DND-41 (cell line): ENCODE measurements at regions not wholly inside any gene's neighbourhood (a gene's known extent, or its start where the extent isn't known, plus 50 kb on each side); places are given as distances from the start of the nearest gene placed in this dataset.

Source experiments
- ATAC-seq: fragments of 200-7000 bp; cut with Tn5 transposase; 3 replicates; pipeline ENCODE4 v1.9.1; 2021; ENCODE audit warnings: low read depth; ENCODE audit not compliant: insufficient read depth
- DNase-seq: peaks from one replicate; pipeline ENCODE4 v3.0.0-alpha.2; 2020
- H2AFZ ChIP-seq: 2 replicates; pipeline ENCODE4 v1.6.0; 2012; ENCODE audit warnings: low read depth, low read length
- H3K27ac ChIP-seq: 2 replicates; pipeline ENCODE4 v1.5.1; 2012; ENCODE audit warnings: low read length, inconsistent platforms
- H3K27me3 ChIP-seq: fragments of 200-600 bp; sonication (generic); 2 replicates; pipeline ENCODE4 v1.6.0; 2012; ENCODE audit warnings: low read length, mild to moderate bottlenecking, inconsistent platforms; ENCODE audit not compliant: insufficient read depth, poor library complexity
- H3K36me3 ChIP-seq: 2 replicates; pipeline ENCODE4 v1.5.1; 2012; ENCODE audit warnings: low read length, inconsistent platforms; ENCODE audit not compliant: insufficient read depth
- H3K4me1 ChIP-seq: 2 replicates; pipeline ENCODE4 v1.5.1; 2012; ENCODE audit warnings: mild to moderate bottlenecking, low read length; ENCODE audit not compliant: insufficient read depth
- H3K4me2 ChIP-seq: 2 replicates; pipeline ENCODE4 v1.6.0; 2012; ENCODE audit warnings: mild to moderate bottlenecking, moderate library complexity, low read length, inconsistent platforms; ENCODE audit not compliant: insufficient read depth
- H3K4me3 ChIP-seq, 2 experiments: fragments of 200-600 bp in 1 of 2; shearing (Covaris generic) in 1 of 2; 2 replicates each; pipeline ENCODE4 v1.5.1; 2012 to 2016; ENCODE audit warnings: inconsistent platforms in 2 of 2, low read length in 2 of 2, mild to moderate bottlenecking in 2 of 2, low read depth in 1 of 2, moderate library complexity in 1 of 2
- H3K79me2 ChIP-seq: 2 replicates; pipeline ENCODE4 v1.6.0; 2012; ENCODE audit warnings: low read length, inconsistent platforms; ENCODE audit not compliant: insufficient read depth
- H3K9ac ChIP-seq: 2 replicates; pipeline ENCODE4 v1.6.0; 2012; ENCODE audit warnings: low read depth, mild to moderate bottlenecking, inconsistent platforms, low read length, moderate library complexity
- H3K9me3 ChIP-seq: 2 replicates; pipeline ENCODE4 v1.5.1; 2012; ENCODE audit warnings: low read length, moderate library complexity, mild to moderate bottlenecking, inconsistent platforms; ENCODE audit not compliant: insufficient read depth, severe bottlenecking
- H4K20me1 ChIP-seq: 2 replicates; pipeline ENCODE4 v1.6.0; 2012; ENCODE audit warnings: low read length; ENCODE audit not compliant: insufficient read depth
- EZH2 ChIP-seq: IDR thresholded peaks from 3 replicates; pipeline ENCODE4 v1.6.1; 2012; ENCODE audit warnings: borderline replicate concordance, low read depth, mild to moderate bottlenecking, moderate library complexity, low read length, inconsistent platforms; ENCODE audit not compliant: severe bottlenecking
- TF ChIP-seq, protein P1 (sequence below): IDR thresholded peaks from 2 replicates; pipeline ENCODE4 v1.5.1; 2012; ENCODE audit warnings: borderline replicate concordance, low read length, moderate library complexity, mild to moderate bottlenecking; ENCODE audit not compliant: poor library complexity, severe bottlenecking; ENCODE audit errors: extremely low read depth

DNA sequence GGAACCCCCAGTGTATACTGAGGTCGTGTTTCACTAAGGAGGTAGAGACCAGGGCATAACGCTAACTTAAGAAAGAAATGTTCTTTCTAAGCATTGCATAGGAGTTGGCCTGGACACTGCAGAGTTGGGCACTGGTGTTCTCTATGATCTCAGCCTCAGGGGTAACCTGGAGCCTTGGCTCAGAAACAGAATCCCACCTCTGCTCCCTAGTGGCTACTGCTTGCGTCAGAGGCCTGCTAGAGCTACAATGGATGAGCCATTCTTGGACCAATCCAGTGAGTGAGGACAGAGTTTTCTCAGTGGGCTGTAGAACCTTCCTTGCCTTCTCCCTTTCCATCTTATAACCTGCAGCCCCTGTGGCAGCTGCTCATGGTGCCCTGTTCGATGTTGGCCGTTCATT lies 324.4 kb upstream of the CELF4 start:
- no peak for TF ChIP-seq EZH2
- TF ChIP-seq, protein P1, sequence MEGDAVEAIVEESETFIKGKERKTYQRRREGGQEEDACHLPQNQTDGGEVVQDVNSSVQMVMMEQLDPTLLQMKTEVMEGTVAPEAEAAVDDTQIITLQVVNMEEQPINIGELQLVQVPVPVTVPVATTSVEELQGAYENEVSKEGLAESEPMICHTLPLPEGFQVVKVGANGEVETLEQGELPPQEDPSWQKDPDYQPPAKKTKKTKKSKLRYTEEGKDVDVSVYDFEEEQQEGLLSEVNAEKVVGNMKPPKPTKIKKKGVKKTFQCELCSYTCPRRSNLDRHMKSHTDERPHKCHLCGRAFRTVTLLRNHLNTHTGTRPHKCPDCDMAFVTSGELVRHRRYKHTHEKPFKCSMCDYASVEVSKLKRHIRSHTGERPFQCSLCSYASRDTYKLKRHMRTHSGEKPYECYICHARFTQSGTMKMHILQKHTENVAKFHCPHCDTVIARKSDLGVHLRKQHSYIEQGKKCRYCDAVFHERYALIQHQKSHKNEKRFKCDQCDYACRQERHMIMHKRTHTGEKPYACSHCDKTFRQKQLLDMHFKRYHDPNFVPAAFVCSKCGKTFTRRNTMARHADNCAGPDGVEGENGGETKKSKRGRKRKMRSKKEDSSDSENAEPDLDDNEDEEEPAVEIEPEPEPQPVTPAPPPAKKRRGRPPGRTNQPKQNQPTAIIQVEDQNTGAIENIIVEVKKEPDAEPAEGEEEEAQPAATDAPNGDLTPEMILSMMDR, result no peak
- no peaks in the 10 kb centered on the region for H3K27me3 ChIP-seq
- no peak overlapping the region for H3K9ac ChIP-seq
- H4K20me1 ChIP-seq, result no peaks in the 10 kb centered on the region
- no peak overlapping the region for H3K4me2 ChIP-seq
- DNase-seq (no peak), ATAC-seq (no peak)
- H3K9me3 ChIP-seq, result no peaks in the 10 kb centered on the region
- H3K79me2 ChIP-seq, result no peaks in the 10 kb centered on the region
- H3K27ac ChIP-seq, result no peak overlapping the region
- no peaks in the 10 kb centered on the region for H3K36me3 ChIP-seq
- H2AFZ ChIP-seq, result no peak overlapping the region
- no peaks in the 10 kb centered on the region for H3K4me1 ChIP-seq
- H3K4me3 ChIP-seq, result no peak overlapping the region

DNA sequence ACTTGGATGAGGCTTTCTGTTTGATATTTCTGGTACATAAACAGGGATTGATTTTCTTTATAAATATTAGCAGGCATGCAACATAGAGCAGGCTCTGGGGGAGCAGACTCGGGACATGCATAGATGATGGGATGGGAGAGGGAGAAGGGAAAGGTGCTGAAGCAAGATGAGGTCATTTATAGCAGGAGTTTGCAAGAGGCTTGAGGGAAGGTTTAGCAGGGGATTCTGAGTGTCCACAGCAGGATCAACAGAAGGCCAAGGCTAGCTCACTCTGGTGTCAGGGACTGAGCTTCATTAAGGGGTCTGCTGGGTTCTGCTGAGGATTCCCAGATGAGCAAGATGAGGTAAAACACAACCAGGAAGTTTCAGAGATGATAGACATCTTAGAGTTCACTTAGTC lies 309.1 kb upstream of the CELF4 start:
- H3K4me2 ChIP-seq, result no peak overlapping the region
- ATAC-seq, result no peak
- TF ChIP-seq, protein P1, result no peak
- no peak overlapping the region for H2AFZ ChIP-seq
- H4K20me1 ChIP-seq, result no peaks in the 10 kb centered on the region
- no peak overlapping the region for H3K4me3 ChIP-seq
- H3K27ac ChIP-seq, result no peak overlapping the region
- no peak overlapping the region for H3K9ac ChIP-seq
- H3K4me1 ChIP-seq, result no peaks in the 10 kb centered on the region
- no peak for DNase-seq
- H3K36me3 ChIP-seq, result no peaks in the 10 kb centered on the region
- no peaks in the 10 kb centered on the region for H3K79me2 ChIP-seq
- no peaks in the 10 kb centered on the region for H3K27me3 ChIP-seq
- H3K9me3 ChIP-seq, result no peaks in the 10 kb centered on the region

DNA sequence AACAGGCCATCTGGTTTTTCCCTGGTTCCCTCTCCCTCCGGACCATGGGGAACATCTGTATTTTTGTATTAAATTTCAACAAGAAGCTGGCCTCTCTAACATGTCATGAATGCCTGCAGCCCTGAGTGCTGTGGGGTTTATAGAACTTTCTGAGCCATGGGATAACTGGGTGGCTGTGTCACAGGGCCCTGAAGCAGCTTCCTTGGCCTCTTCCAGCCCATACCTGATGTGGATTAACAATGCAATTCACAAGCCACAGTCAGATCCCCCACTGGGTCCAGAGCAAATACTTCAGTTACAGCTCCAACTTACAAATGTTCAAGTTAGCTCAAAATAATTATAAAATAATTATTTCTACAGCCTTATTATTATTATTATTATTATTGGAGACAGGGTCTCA lies 307.8 kb upstream of the CELF4 start:
- Histone ChIP-seq H3K9ac (no peak overlapping the region), H3K4me3 (no peak overlapping the region), H3K9me3 (no peaks in the 10 kb centered on the region), H3K27me3 (no peaks in the 10 kb centered on the region), H2AFZ (no peak overlapping the region), H4K20me1 (no peaks in the 10 kb centered on the region), H3K4me2 (no peak overlapping the region), H3K4me1 (no peaks in the 10 kb centered on the region), H3K79me2 (no peaks in the 10 kb centered on the region), H3K36me3 (no peaks in the 10 kb centered on the region), H3K27ac (no peak overlapping the region)
- no peak for ATAC-seq
- DNase-seq, result no peak
- TF ChIP-seq, protein P1, result no peak
- TF ChIP-seq EZH2, result no peak

DNA sequence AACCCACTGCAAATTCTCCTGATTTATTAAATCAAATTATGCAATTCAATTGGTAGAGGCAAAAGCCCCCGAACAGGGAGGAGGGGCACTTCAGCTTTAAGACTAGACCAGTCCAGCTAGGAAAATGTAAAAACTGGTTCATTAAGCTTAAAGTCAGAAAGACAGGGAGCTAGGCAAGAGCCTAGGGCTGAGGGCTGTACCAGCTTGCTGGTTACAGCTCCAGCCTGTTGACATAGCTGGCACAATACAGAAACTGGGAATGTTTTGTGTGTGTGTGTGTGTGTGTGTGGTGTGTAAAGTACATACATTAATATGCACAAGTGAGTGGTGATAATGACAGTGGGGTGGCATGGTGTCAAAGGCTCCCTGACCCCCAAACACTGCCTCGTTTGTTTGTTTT lies 307.0 kb upstream of the CELF4 start:
- no peak overlapping the region for H3K4me3 ChIP-seq
- no peak for ATAC-seq
- H3K79me2 ChIP-seq, result no peaks in the 10 kb centered on the region
- no peak overlapping the region for H3K9ac ChIP-seq
- no peaks in the 10 kb centered on the region for H3K9me3 ChIP-seq
- no peaks in the 10 kb centered on the region for H4K20me1 ChIP-seq
- DNase-seq, result no peak
- TF ChIP-seq, protein P1, result no peak
- TF ChIP-seq EZH2, result no peak
- no peaks in the 10 kb centered on the region for H3K36me3 ChIP-seq
- no peaks in the 10 kb centered on the region for H3K27me3 ChIP-seq
- H2AFZ ChIP-seq, result no peak overlapping the region
- H3K4me2 ChIP-seq, result no peak overlapping the region
- no peak overlapping the region for H3K27ac ChIP-seq
- H3K4me1 ChIP-seq, result no peaks in the 10 kb centered on the region
